ENCODE measurements at regions not wholly inside any gene's neighbourhood (a gene's known extent, or its start where the extent isn't known, plus 50 kb on each side); places are given as distances from the start of the nearest gene placed in this dataset.

DNA sequence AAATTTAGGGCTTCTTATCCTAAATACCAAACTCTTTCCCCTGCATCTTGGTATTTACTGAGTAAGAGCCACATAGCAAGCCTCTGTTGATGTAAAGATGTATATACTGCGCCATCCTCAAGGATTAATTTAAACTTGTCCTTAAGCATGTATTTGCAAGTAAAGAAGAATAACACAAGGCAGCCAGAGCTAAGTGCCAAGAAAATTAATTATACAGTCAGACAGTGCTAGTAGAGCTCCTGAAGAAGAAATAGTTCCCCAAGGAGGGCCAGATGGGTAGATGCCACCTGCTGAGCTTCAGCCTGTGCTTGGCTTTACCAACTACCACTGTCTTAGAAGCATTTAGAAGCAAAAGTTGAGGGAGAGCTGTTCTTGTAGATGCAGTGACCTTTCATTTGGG, 470.0 kb downstream of the BUD13 start:
- no peak overlapping the region for H3K27ac ChIP-seq (ENCODE audit: extremely low read length, insufficient read depth, low read length)
- no peak overlapping the region for H3K9ac ChIP-seq (ENCODE audit: insufficient read depth, low read depth, low read length)
- H3K9me3 ChIP-seq (ENCODE audit: low read length) = no peaks in the 10 kb centered on the region
- no peak overlapping the region for H3K4me3 ChIP-seq (replicated peaks in 1 of 3; ENCODE audit: insufficient read depth in 1 of 3, low read depth in 2 of 3, low read length in 3 of 3)
- no peak overlapping the region for H2AFZ ChIP-seq (ENCODE audit: low read length)
- in situ Hi-C loops (cut with HindIII; ENCODE audit: extremely low pct_ligation_motif_present, low pct_unique_long_range_greater_than_20kb) = no loop called here
- 65% methylated on average over 1 of the region's 1 CpG for WGBS (ENCODE audit: low lambda C conversion rate)
- POLR2A ChIA-PET = no interaction called here
- no peak for DNase-seq (ENCODE audit: low spot score)
- no peak for TF ChIP-seq ZNF839 (CRISPR knock-in tag; IDR thresholded peaks at IDR 0.05; ENCODE audit: borderline replicate concordance)
- TF ChIP-seq ZFP1 (CRISPR knock-in tag; IDR thresholded peaks at IDR 0.05) = no peak
- intact Hi-C loops (cut with micrococcal nuclease; ENCODE audit: unreplicated experiment) = no loop called here
- no peak for FAIRE-seq
- no peaks in the 10 kb centered on the region for H3K27me3 ChIP-seq (ENCODE audit: control insufficient read depth in 1 of 2, insufficient read depth in 2 of 2, low read length in 2 of 2)
- no peaks in the 10 kb centered on the region for H4K20me1 ChIP-seq (ENCODE audit: insufficient read depth, low read length)
- H3K79me2 ChIP-seq (ENCODE audit: insufficient read depth, low read length) = no peaks in the 10 kb centered on the region
- no TSS peak for BruUV-seq (replicated peaks)
- no peaks in the 10 kb centered on the region for H3K4me1 ChIP-seq (ENCODE audit: insufficient read depth, low read length)
- no peak for ATAC-seq
- H3K36me3 ChIP-seq (replicated peaks in 1 of 2; ENCODE audit: control insufficient read depth in 1 of 2, insufficient read depth in 2 of 2, low read length in 2 of 2) = no peaks in the 10 kb centered on the region
- CTCF ChIA-PET (ENCODE audit: low intra/inter-chr PET ratio, low total read pairs) = no interaction called here
- no peak overlapping the region for H3K4me2 ChIP-seq (ENCODE audit: low read depth, low read length)

- ATAC-seq = no peak
- H3K4me3 ChIP-seq (replicated peaks in 1 of 3; ENCODE audit: insufficient read depth in 1 of 3, low read depth in 2 of 3, low read length in 3 of 3) = no peak overlapping the region
- in situ Hi-C loops (cut with HindIII; ENCODE audit: extremely low pct_ligation_motif_present, low pct_unique_long_range_greater_than_20kb) = no loop called here
- DNase-seq (ENCODE audit: low spot score) = no peak
- H3K27me3 ChIP-seq (ENCODE audit: control insufficient read depth in 1 of 2, insufficient read depth in 2 of 2, low read length in 2 of 2) = no peaks in the 10 kb centered on the region
- intact Hi-C loops (cut with micrococcal nuclease; ENCODE audit: unreplicated experiment) = no loop called here
- no peak overlapping the region for H3K27ac ChIP-seq (ENCODE audit: extremely low read length, insufficient read depth, low read length)
- no peak overlapping the region for H3K9ac ChIP-seq (ENCODE audit: insufficient read depth, low read depth, low read length)
- no peaks in the 10 kb centered on the region for H3K79me2 ChIP-seq (ENCODE audit: insufficient read depth, low read length)
- H3K9me3 ChIP-seq (ENCODE audit: low read length) = no peaks in the 10 kb centered on the region
- H4K20me1 ChIP-seq (ENCODE audit: insufficient read depth, low read length) = no peaks in the 10 kb centered on the region
- no peak for FAIRE-seq
- 92% methylated on average over 1 of the region's 1 CpG for WGBS (ENCODE audit: low lambda C conversion rate)
- no peaks in the 10 kb centered on the region for H3K36me3 ChIP-seq (replicated peaks in 1 of 2; ENCODE audit: control insufficient read depth in 1 of 2, insufficient read depth in 2 of 2, low read length in 2 of 2)
- H3K4me1 ChIP-seq (ENCODE audit: insufficient read depth, low read length) = no peaks in the 10 kb centered on the region
- no peak overlapping the region for H3K4me2 ChIP-seq (ENCODE audit: low read depth, low read length)
- no TSS peak for BruUV-seq (replicated peaks)
- no peak overlapping the region for H2AFZ ChIP-seq (ENCODE audit: low read length)
- CTCF ChIA-PET (ENCODE audit: low intra/inter-chr PET ratio, low total read pairs) = no interaction called here
- POLR2A ChIA-PET = no interaction called here
- TF ChIP-seq ZNF619 (CRISPR knock-in tag; IDR thresholded peaks at IDR 0.05) (no peak), ZNF124 (CRISPR knock-in tag; IDR thresholded peaks at IDR 0.05) (no peak), CREB1 (IDR thresholded peaks at IDR 0.05) (no peak), CREB1 (CRISPR knock-in tag; IDR thresholded peaks at IDR 0.05) (no peak), ZBTB42 (CRISPR knock-in tag; IDR thresholded peaks at IDR 0.05) (no peak), RCOR2 (CRISPR knock-in tag; IDR thresholded peaks at IDR 0.05) (no peak)
- TF ChIP-seq, protein P1, sequence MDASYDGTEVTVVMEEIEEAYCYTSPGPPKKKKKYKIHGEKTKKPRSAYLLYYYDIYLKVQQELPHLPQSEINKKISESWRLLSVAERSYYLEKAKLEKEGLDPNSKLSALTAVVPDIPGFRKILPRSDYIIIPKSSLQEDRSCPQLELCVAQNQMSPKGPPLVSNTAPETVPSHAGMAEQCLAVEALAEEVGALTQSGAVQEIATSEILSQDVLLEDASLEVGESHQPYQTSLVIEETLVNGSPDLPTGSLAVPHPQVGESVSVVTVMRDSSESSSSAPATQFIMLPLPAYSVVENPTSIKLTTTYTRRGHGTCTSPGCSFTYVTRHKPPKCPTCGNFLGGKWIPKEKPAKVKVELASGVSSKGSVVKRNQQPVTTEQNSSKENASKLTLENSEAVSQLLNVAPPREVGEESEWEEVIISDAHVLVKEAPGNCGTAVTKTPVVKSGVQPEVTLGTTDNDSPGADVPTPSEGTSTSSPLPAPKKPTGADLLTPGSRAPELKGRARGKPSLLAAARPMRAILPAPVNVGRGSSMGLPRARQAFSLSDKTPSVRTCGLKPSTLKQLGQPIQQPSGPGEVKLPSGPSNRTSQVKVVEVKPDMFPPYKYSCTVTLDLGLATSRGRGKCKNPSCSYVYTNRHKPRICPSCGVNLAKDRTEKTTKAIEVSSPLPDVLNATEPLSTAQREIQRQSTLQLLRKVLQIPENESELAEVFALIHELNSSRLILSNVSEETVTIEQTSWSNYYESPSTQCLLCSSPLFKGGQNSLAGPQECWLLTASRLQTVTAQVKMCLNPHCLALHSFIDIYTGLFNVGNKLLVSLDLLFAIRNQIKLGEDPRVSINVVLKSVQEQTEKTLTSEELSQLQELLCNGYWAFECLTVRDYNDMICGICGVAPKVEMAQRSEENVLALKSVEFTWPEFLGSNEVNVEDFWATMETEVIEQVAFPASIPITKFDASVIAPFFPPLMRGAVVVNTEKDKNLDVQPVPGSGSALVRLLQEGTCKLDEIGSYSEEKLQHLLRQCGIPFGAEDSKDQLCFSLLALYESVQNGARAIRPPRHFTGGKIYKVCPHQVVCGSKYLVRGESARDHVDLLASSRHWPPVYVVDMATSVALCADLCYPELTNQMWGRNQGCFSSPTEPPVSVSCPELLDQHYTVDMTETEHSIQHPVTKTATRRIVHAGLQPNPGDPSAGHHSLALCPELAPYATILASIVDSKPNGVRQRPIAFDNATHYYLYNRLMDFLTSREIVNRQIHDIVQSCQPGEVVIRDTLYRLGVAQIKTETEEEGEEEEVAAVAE (CRISPR knock-in tag; IDR thresholded peaks at IDR 0.05; ENCODE audit: borderline replicate concordance) = no peak
- TF ChIP-seq, protein P2, sequence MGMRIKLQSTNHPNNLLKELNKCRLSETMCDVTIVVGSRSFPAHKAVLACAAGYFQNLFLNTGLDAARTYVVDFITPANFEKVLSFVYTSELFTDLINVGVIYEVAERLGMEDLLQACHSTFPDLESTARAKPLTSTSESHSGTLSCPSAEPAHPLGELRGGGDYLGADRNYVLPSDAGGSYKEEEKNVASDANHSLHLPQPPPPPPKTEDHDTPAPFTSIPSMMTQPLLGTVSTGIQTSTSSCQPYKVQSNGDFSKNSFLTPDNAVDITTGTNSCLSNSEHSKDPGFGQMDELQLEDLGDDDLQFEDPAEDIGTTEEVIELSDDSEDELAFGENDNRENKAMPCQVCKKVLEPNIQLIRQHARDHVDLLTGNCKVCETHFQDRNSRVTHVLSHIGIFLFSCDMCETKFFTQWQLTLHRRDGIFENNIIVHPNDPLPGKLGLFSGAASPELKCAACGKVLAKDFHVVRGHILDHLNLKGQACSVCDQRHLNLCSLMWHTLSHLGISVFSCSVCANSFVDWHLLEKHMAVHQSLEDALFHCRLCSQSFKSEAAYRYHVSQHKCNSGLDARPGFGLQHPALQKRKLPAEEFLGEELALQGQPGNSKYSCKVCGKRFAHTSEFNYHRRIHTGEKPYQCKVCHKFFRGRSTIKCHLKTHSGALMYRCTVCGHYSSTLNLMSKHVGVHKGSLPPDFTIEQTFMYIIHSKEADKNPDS (CRISPR knock-in tag; IDR thresholded peaks at IDR 0.05) = no peak
Observed at GRCh38 chr11:116301141-116301540, 471.6 kb downstream of the BUD13 start.

Measured in HepG2 (cell line).